Suprapubic skin (tissue), 4 donors: ENCODE measurements at regions not wholly inside any gene's neighbourhood (a gene's known extent, or its start where the extent isn't known, plus 50 kb on each side); places are given as distances from the start of the nearest gene placed in this dataset.

Source experiments
- CTCF ChIP-seq, 2 donors: fragments of 200-600 bp in 1 of 2; fragments of 450-650 bp in 1 of 2; sonication (generic) in 1 of 2; IDR thresholded peaks; one replicate each; pipeline ENCODE4 v1.5.1; 2016 to 2019; ENCODE audit warnings: antibody characterized with exemption in 2 of 2, mild to moderate bottlenecking in 1 of 2, moderate library complexity in 1 of 2
- EP300 ChIP-seq: sonication (generic); formaldehyde crosslinking; IDR thresholded peaks from one replicate; pipeline ENCODE4 v1.6.1; 2017; ENCODE audit warnings: antibody characterized with exemption
- POLR2A ChIP-seq, 2 donors: fragments of 450-650 bp; IDR thresholded peaks; one replicate each; pipeline ENCODE4 v1.6.1; 2017; ENCODE audit warnings: antibody characterized with exemption in 2 of 2, mild to moderate bottlenecking in 2 of 2, moderate library complexity in 2 of 2
- POLR2AphosphoS5 ChIP-seq, 3 donors: sonication (generic); formaldehyde crosslinking; IDR thresholded peaks; one replicate each; pipeline ENCODE4 v1.6.1; 2017; ENCODE audit warnings: antibody characterized with exemption in 3 of 3

- no peak for TF ChIP-seq CTCF (IDR thresholded peaks at IDR 0.05)
- TF ChIP-seq POLR2AphosphoS5 (IDR thresholded peaks at IDR 0.05), result no peak
- TF ChIP-seq EP300, result no peak
- TF ChIP-seq POLR2A (IDR thresholded peaks at IDR 0.05), result no peak
Observed at GRCh38 chr11:106495046-106495445, 417.6 kb downstream of the AASDHPPT start.
